ELR (cell line): ENCODE measurements at regions not wholly inside any gene's neighbourhood (a gene's known extent, or its start where the extent isn't known, plus 50 kb on each side); places are given as distances from the start of the nearest gene placed in this dataset.

Experiments
- DNase-seq: peaks from one replicate; pipeline ENCODE4 v3.0.0-alpha.2; 2015; ENCODE audit warnings: low read depth

- no peak for DNase-seq
Observed at GRCh38 chr3:45330510-45331295, 57.7 kb upstream of the LARS2 start.

GRCh38 chr3:45332493-45332892, 55.9 kb upstream of the LARS2 start:
- no peak for DNase-seq

GRCh38 chr3:45332901-45333407, 55.4 kb upstream of the LARS2 start:
- DNase-seq, result no peak

- peak; percentile 43 for DNase-seq
Observed at GRCh38 chr3:45333549-45333948, 54.8 kb upstream of the LARS2 start.

GRCh38 chr3:45337839-45338470, 50.4 kb upstream of the LARS2 start:
- no peak for DNase-seq
